Left colon (tissue), 2 donors: ENCODE measurements at regions not wholly inside any gene's neighbourhood (a gene's known extent, or its start where the extent isn't known, plus 50 kb on each side); places are given as distances from the start of the nearest gene placed in this dataset.

Experiments used
- ATAC-seq: fragments of 200-7000 bp; cut with Tn5 transposase; one replicate; pipeline ENCODE4 v1.9.1; 2020; ENCODE audit warnings: mild to moderate bottlenecking, moderate library complexity
- DNase-seq, 2 donors: peaks; one replicate each; pipeline ENCODE4 v3.0.0-alpha.2; 2020
- intact Hi-C, 2 donors: fragments of 100-400 bp; cut with DNase I in 1 of 2; cut with micrococcal nuclease in 1 of 2; formaldehyde crosslinking; loops; one replicate each; pipeline versions ENCODE4 v1.11.2 to v1.14.0; 2022; cut with DNase I, micrococcal nuclease
- donor health status: DM: no; HTN: no; CAD: no.
- donor health status: DM: yes; HTN: yes; CAD: no.

GRCh38 chr5:162466011-162466410, 398.4 kb downstream of the GABRG2 start:
- DNase-seq, result no peak
- intact Hi-C loops, result no loop called here
- no peak for ATAC-seq

DNA sequence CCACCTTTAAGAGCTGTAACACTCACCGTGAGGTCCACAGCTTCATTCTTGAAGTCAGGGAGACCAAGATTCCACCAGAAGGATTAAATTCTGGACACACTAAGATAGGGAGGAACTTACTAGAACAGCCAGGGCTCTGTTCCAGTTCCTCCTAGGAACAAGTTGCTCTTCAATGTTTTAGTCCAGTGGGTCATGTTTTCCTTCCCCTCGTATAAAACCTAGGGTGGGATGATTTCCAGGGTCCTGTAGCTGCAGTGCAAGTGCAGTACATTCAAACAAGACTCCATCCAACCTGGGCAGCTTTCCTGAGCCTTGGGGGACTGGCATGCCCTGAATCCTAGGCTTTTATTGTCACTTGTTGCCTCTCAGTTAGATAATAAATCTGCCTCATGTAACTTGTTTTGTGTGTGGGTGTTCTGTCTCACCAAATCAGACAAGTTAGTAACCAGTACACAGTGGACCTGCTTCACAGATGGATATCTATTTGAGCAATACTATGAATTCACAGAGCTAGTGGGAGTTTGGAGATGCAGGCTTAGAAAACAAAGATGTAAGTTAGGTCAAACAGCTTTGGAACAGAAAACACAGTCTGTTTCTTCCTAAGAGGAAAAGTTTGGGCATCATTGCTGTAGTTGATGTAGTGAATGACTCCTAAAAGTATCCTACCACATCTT, 405.6 kb downstream of the GABRG2 start:
- intact Hi-C loops, result no loop called here
- no peak for DNase-seq
- no peak for ATAC-seq

GRCh38 chr5:162474239-162474638, 406.7 kb downstream of the GABRG2 start:
- DNase-seq, result no peak
- ATAC-seq, result no peak
- intact Hi-C loops, result no loop called here

GRCh38 chr5:162484095-162484494, 416.5 kb downstream of the GABRG2 start:
- intact Hi-C loops, result no loop called here
- DNase-seq (no peak), ATAC-seq (no peak)

DNA sequence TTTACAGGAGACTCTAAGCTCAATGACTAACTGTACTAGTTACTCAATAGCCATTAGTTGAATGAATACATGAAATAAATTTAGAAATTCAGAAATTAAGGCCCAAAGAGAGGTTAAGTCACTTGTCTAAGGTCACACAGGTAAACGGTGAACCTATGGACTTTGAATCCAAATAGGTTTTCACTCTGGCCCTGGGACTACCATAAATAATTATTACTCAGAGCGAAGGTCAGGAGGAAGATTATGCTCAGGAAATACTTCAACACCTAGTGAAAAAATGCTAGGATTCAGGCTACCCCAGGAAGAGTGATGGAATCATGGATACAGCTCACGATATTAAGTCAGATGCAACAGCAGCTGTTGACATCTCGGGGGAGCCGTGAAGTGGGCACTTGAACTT, 417.4 kb downstream of the GABRG2 start:
- ATAC-seq (no peak), DNase-seq (no peak)
- intact Hi-C loops, result no loop called here

GRCh38 chr5:162485666-162486292, 418.2 kb downstream of the GABRG2 start:
- no peak for DNase-seq
- intact Hi-C loops, result no loop called here
- ATAC-seq, result no peak

DNA sequence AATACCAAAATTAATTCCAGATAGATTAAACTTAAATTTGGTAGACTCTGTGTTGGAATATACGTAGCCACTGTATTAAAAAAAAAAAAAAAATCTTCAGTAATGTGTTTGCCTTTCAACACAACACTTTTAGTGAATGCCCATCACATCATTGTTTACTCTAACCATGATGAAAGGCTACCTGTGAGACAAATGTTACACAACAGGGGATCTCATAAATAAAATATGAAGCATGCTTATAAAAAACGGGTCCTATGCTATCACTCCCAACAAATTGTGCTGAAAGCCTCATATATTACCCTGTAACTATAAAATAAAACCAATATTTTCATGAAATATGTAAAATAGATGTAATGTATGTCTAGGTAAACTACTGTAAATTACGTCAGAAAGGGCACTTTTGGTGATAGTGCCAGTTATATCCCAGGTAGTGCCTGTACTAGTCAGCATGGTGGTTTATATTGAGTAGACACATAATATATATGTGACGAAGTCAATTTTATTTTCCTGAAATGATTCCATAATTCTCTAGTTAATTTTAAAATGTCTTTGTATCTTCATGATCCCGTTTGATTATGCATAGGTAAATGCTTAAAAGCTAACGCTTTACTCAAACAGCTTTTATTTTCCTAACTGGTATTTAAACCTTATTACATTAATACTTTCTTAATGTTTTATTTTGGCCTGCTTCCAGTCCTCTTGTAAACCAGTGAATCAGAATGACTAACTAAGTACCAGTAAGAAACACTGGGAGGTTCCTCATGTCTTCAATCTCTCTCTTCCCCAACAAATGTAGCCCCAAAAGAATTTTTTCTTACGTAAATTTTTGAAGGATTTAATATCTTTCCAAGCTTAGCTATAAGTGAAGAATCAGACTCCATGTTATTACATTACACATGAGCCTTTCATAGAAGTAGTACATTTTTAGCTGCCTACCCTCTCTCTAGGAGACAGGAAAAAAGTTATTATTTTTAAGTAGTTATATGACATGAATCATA, 420.3 kb downstream of the GABRG2 start:
- DNase-seq (no peak), ATAC-seq (no peak)
- intact Hi-C loops, result no loop called here

GRCh38 chr5:162496100-162496808, 428.7 kb downstream of the GABRG2 start:
- no peak for ATAC-seq
- no peak for DNase-seq
- intact Hi-C loops, result no loop called here

- DNase-seq (no peak), ATAC-seq (no peak)
- intact Hi-C loops, result no loop called here
These were observed 429.9 kb downstream of the GABRG2 start for GRCh38 chr5:162497455-162497854.

DNA sequence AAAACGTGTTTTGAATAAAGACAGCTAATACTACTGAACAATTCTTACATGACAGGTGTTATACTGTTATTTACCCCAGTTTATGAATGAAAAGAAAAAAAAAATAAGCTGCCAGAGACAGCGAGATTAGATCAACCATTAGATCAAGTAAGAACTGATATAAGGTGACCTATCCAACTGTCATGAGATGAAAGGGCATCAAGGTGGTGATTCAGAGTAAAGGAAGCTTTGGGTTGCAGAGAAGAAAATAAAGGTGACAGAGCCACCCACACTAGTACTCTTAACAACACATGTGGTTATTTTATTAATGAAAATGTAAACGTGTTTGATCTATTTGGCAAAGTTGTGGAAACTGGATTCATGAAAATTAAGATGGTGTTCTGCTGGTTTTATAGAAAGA, 435.2 kb downstream of the GABRG2 start:
- no peak for DNase-seq
- intact Hi-C loops, result no loop called here
- ATAC-seq, result no peak

DNA sequence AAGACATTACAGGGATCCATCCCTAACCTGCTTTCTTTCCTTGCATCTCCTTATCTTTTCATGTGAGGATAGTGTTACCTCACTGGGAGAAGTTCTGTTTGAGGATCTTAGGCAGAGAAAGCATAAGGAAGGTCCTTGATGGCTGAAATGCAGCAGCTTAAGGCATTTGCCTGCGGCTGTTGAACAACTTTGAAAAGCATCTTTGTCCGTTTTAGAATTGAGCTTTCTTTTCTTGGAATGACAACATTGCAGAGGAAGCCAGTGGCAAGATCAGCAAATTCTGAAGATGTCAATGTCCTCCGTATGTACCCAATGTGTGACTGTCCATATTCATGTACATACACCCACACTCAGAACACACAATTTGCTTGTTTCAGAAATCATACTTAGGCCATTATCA, 436.2 kb downstream of the GABRG2 start:
- DNase-seq (no peak), ATAC-seq (no peak)
- intact Hi-C loops, result no loop called here

GRCh38 chr5:162512935-162513565, 445.5 kb downstream of the GABRG2 start:
- DNase-seq (no peak), ATAC-seq (no peak)
- intact Hi-C loops, result no loop called here

- no peak for DNase-seq
- intact Hi-C loops, result no loop called here
- no peak for ATAC-seq
These were observed 446.5 kb downstream of the GABRG2 start for GRCh38 chr5:162514116-162514515.

- intact Hi-C loops, result no loop called here
- ATAC-seq, result no peak
- DNase-seq, result no peak
These were observed 453.3 kb downstream of the GABRG2 start for GRCh38 chr5:162520878-162521277.

- intact Hi-C loops, result no loop called here
- DNase-seq (no peak), ATAC-seq (no peak)
These were observed 461.6 kb downstream of the GABRG2 start for GRCh38 chr5:162529209-162529608.

DNA sequence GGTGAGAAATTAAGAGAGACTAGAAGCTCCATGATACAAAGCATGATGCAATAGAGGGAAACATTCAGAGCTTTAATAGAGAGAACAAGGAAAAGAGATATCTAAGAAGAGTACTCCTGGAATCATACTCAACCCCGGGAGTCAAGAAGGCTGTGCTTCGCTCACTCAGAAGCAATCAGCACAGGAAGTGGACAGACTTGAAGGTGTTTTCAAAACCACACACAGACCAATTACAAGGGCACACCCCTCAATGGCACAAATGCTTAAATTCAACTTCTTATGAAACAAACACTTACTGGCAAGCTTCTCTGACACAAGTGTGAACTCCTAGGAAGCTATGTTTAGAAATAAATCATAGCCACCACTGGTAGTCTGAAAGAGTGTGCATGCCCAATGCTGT, 462.3 kb downstream of the GABRG2 start:
- intact Hi-C loops, result no loop called here
- ATAC-seq (no peak), DNase-seq (no peak)

DNA sequence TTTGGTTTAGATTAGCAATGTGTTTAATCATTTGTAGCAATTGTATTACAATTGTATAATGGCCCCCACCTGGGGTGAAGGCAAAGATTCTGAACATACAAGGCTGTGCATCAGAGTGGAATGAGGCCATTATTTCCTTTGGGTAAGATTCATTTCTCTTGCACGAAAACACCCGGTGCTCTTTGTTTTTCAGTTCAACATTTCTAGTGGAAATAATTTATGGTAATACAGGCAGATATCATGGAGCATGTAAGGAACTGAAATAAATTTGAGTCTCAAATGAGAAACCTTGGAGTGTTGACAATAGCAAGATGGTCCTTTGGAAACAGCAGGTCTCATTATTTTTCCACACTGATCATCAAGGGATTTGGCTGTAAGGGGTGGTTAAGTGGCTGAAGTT, 475.9 kb downstream of the GABRG2 start:
- DNase-seq, result no peak
- intact Hi-C loops, result no loop called here
- ATAC-seq, result no peak

GRCh38 chr5:162544905-162545304, 477.3 kb downstream of the GABRG2 start:
- intact Hi-C loops, result no loop called here
- no peak for ATAC-seq
- no peak for DNase-seq

DNA sequence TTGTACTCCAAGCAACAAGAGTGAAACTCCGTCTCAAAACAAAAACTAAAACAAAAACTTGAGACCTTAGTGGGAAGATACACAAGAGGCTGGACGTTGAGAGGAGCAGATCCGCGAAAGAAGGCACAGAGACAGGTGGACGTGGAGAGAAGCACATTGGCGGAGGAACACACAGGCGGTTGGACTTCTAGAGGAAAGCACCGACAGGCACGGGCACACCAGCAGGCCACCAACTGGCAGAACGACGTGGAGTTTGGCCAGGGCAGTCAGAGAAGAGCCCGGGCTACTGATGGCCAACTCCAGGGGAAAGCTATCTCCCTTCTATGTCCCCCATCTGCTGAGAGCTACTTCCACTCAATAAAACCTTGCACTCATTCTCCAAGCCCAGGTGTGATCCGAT, 482.7 kb downstream of the GABRG2 start:
- intact Hi-C loops, result no loop called here
- ATAC-seq, result no peak
- DNase-seq, result no peak
